HFFc6 (cell line): ENCODE measurements at regions not wholly inside any gene's neighbourhood (a gene's known extent, or its start where the extent isn't known, plus 50 kb on each side); places are given as distances from the start of the nearest gene placed in this dataset.

Source experiments
- DNase-seq: peaks from one replicate; pipeline ENCODE4 v3.0.0-alpha.2; 2018
- H3K27ac Mint-ChIP-seq: 2 replicates; pipeline ENCODE4 v1.8.0; 2020; ENCODE audit warnings: mild to moderate bottlenecking, mixed read lengths
- H3K27me3 Mint-ChIP-seq: 2 replicates; pipeline ENCODE4 v1.8.0; 2021; ENCODE audit warnings: mild to moderate bottlenecking, moderate library complexity, mixed read lengths; ENCODE audit not compliant: insufficient read depth
- H3K36me3 Mint-ChIP-seq: 2 replicates; pipeline ENCODE4 v1.8.0; 2021; ENCODE audit warnings: low read depth, mixed read lengths
- H3K4me1 Mint-ChIP-seq: 2 replicates; pipeline ENCODE4 v1.8.0; 2020; ENCODE audit warnings: low read depth, mixed read lengths
- H3K4me3 Mint-ChIP-seq: 2 replicates; pipeline ENCODE4 v1.8.0; 2020; ENCODE audit warnings: mild to moderate bottlenecking, moderate library complexity, mixed read lengths
- H3K9me3 Mint-ChIP-seq: 2 replicates; pipeline ENCODE4 v1.8.0; 2020; ENCODE audit warnings: mild to moderate bottlenecking, mixed read lengths
- TF ChIP-seq, protein P1 (sequence below): fragments of 200-600 bp; sonication (generic); IDR thresholded peaks from 2 replicates; pipeline ENCODE4 v1.5.0; 2021; ENCODE audit warnings: antibody characterized with exemption, mild to moderate bottlenecking

DNA sequence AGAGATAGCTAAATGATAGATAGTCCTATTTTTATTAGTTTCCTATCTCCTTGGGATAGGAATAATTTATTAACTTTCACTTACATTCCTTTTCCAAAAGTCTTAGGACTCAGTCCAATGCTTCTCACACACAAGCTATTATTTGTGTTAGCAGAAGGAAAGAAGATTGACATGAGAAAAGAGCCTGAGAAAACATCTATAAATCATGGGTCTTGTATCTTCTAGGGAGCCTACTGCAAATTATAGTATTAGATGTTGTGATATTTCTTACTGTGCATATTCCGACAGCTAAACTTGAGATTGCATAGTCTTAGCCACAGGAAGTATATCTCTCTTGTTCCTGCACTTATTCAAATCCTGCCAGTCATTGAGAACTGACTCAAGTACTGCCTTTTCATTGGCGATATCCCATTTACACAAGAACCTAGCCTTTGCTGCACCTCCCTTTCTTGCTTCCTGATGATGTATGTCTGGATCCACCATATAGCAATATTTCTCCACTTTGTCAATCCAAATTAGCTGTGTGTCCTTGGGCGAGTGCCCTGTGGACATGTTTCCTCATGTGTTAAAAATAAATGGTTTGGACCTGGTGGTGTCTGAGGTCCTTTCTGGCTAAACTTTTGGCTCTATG is 245.1 kb upstream of the LMCD1 start:
- Mint-ChIP-seq H3K9me3 (peaks cover 1% of the 10 kb centered on the region; the same call in 1 of the 2 replicates), H3K4me3 (no peak overlapping the region), H3K27ac (no peak overlapping the region), H3K27me3 (no peaks in the 10 kb centered on the region; the same call in 1 of the 2 replicates), H3K4me1 (no peaks in the 10 kb centered on the region), H3K36me3 (no peaks in the 10 kb centered on the region)
- no peak for DNase-seq
- TF ChIP-seq, protein P1, sequence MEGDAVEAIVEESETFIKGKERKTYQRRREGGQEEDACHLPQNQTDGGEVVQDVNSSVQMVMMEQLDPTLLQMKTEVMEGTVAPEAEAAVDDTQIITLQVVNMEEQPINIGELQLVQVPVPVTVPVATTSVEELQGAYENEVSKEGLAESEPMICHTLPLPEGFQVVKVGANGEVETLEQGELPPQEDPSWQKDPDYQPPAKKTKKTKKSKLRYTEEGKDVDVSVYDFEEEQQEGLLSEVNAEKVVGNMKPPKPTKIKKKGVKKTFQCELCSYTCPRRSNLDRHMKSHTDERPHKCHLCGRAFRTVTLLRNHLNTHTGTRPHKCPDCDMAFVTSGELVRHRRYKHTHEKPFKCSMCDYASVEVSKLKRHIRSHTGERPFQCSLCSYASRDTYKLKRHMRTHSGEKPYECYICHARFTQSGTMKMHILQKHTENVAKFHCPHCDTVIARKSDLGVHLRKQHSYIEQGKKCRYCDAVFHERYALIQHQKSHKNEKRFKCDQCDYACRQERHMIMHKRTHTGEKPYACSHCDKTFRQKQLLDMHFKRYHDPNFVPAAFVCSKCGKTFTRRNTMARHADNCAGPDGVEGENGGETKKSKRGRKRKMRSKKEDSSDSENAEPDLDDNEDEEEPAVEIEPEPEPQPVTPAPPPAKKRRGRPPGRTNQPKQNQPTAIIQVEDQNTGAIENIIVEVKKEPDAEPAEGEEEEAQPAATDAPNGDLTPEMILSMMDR = no peak

DNA sequence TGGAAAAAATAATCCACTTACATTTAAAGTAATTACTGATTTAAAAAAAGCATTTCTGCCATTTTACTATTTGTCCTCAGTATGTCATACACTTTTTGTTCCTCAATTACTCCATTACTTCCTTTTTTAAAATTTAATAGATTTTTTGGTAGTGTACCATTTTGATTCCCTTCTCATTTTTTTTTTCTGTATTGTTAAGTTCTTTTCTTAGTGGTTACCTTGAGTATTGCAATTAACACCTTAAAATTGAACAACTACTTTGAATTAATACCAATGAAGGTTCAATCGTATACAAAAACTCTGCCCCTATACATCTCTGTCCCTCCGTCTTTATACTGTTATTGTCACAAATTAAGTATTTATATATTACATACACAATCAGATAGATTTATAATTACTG is 240.6 kb upstream of the LMCD1 start:
- H3K27ac Mint-ChIP-seq = no peak overlapping the region
- DNase-seq = no peak
- H3K9me3 Mint-ChIP-seq = peaks cover 4% of the 10 kb centered on the region; the same call in 1 of the 2 replicates
- H3K36me3 Mint-ChIP-seq = no peaks in the 10 kb centered on the region
- no peaks in the 10 kb centered on the region for H3K4me1 Mint-ChIP-seq
- no peaks in the 10 kb centered on the region; the same call in 1 of the 2 replicates for H3K27me3 Mint-ChIP-seq
- TF ChIP-seq, protein P1 = peak; percentile 38
- H3K4me3 Mint-ChIP-seq = no peak overlapping the region

DNA sequence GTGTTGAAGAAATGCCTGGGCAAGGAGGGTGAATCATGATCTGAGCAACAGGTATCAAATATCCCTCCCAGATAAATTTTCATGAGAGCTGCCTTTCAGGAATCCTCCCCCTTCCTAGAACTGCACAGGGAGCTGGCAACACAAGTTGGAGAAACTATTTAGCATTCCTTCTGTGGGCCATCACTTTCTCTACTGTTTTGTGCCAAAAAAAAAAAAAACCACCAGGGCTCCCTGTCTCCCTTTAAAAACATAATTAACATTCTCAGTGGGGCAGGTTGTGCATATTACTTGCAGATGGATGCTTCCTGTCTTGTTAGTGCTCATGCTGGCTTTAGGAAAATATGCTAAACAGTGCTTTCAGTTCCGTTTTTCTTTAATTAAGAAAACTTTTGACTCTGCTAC is 234.9 kb upstream of the LMCD1 start:
- no peaks in the 10 kb centered on the region for H3K27me3 Mint-ChIP-seq
- peaks cover under 1% of the 10 kb centered on the region; the same call in 1 of the 2 replicates for H3K9me3 Mint-ChIP-seq
- no peaks in the 10 kb centered on the region for H3K4me1 Mint-ChIP-seq
- no peak overlapping the region for H3K4me3 Mint-ChIP-seq
- no peaks in the 10 kb centered on the region for H3K36me3 Mint-ChIP-seq
- TF ChIP-seq, protein P1 = no peak
- no peak overlapping the region for H3K27ac Mint-ChIP-seq
- DNase-seq = no peak

DNA sequence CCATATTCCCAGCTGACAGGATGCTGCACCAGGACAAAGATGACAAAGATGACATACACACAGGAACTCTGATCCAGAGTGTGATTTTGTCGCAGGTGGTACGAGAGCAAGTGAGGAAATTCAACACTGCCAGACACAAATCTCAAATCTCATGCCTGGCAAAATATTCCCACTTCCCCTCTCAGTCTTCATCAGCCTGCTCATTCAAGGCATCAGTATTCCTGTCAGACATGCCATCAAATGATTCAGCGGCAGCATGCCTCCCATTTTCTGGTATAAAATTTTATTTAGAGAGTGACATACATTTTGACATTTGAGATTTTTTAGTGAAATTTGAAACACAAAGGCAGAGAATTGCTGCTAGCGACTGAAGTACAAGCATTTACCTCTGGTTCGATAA is 228.1 kb upstream of the LMCD1 start:
- Mint-ChIP-seq H3K27me3 (no peaks in the 10 kb centered on the region; the same call in 1 of the 2 replicates), H3K36me3 (no peaks in the 10 kb centered on the region), H3K27ac (no peak overlapping the region), H3K4me1 (no peaks in the 10 kb centered on the region), H3K4me3 (no peak overlapping the region), H3K9me3 (no peaks in the 10 kb centered on the region)
- TF ChIP-seq, protein P1 = no peak
- no peak for DNase-seq

DNA sequence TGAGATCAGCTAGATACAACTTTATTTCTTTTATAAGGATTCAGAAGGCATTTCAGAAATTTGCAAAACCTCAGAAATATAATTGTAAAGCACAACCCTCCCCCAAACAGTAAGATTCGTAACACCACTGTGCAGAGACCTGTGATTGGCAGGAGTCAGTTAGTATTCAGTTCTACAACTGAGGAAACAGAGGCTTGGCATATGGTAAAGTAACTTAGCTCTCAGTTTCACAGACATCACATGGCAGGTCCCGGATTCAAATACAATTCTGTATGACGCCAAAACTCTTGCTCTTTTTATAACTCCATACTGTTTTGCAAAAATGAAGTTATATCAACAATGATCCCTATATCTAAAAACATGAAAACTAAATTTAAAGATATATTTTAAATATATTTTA is 225.6 kb upstream of the LMCD1 start:
- no peaks in the 10 kb centered on the region for H3K36me3 Mint-ChIP-seq
- H3K4me1 Mint-ChIP-seq = no peaks in the 10 kb centered on the region
- TF ChIP-seq, protein P1 = no peak
- no peaks in the 10 kb centered on the region; the same call in 1 of the 2 replicates for H3K27me3 Mint-ChIP-seq
- no peaks in the 10 kb centered on the region for H3K9me3 Mint-ChIP-seq
- H3K4me3 Mint-ChIP-seq = no peak overlapping the region
- DNase-seq = no peak
- no peak overlapping the region for H3K27ac Mint-ChIP-seq
